Stimulated activated CD4-positive, alpha-beta T cell treated with anti-CD3 and anti-CD28 coated beads, Interleukin-15, amount 100 ng/mL, for 48 hours (primary cell): ENCODE measurements at regions not wholly inside any gene's neighbourhood (a gene's known extent, or its start where the extent isn't known, plus 50 kb on each side); places are given as distances from the start of the nearest gene placed in this dataset.
"Not testable (repeated sequence)": the region's sequence is repeated elsewhere in the genome, so short reads cannot be mapped to it uniquely, and the experiment has no call there.

Experiments
- DNase-seq, 2 donors: peaks; one replicate each; pipeline ENCODE4 v3.0.0-alpha.2; 2020; ENCODE audit warnings: low read depth in 2 of 2

GRCh38 chr10:86579883-86580520 lies 58.4 kb upstream of the WAPL start:
- no peak for DNase-seq

GRCh38 chr10:86580521-86580891 lies 58.9 kb upstream of the WAPL start:
- DNase-seq: no peak

- no peak for DNase-seq
Observed at GRCh38 chr10:86583983-86584382, 62.4 kb upstream of the WAPL start.

- peak; percentile 38 to 63 for DNase-seq
Observed at GRCh38 chr10:86585037-86585929, 63.7 kb upstream of the WAPL start.

- DNase-seq: no peak
Observed at GRCh38 chr10:86586516-86586915, 64.9 kb upstream of the WAPL start.

GRCh38 chr10:86588781-86589180 lies 65.6 kb upstream of the OPN4 start:
- DNase-seq: not testable (repeated sequence)

- DNase-seq: no peak
Observed at GRCh38 chr10:86591436-86591835, 62.9 kb upstream of the OPN4 start.

- no peak for DNase-seq
Observed at GRCh38 chr10:86592413-86592812, 61.9 kb upstream of the OPN4 start.

GRCh38 chr10:86594535-86594934 lies 59.8 kb upstream of the OPN4 start:
- no peak for DNase-seq

GRCh38 chr10:86595496-86595895 lies 58.9 kb upstream of the OPN4 start:
- no peak for DNase-seq

GRCh38 chr10:86596266-86596665 lies 58.1 kb upstream of the OPN4 start:
- no peak for DNase-seq

- DNase-seq: no peak
Observed at GRCh38 chr10:86597306-86597705, 57.0 kb upstream of the OPN4 start.

- DNase-seq: no peak
Observed at GRCh38 chr10:86598151-86598550, 56.2 kb upstream of the OPN4 start.

- DNase-seq: no peak
Observed at GRCh38 chr10:86599041-86599440, 55.3 kb upstream of the OPN4 start.

- no peak for DNase-seq
Observed at GRCh38 chr10:86599729-86600128, 54.6 kb upstream of the OPN4 start.

- DNase-seq: no peak
Observed at GRCh38 chr10:86600296-86600695, 54.1 kb upstream of the OPN4 start.

- no peak for DNase-seq
Observed at GRCh38 chr10:86601956-86602602, 52.3 kb upstream of the OPN4 start.

GRCh38 chr10:86603256-86603655 lies 51.1 kb upstream of the OPN4 start:
- no peak for DNase-seq
